Adrenal gland (tissue), 5 donors: ENCODE measurements at regions not wholly inside any gene's neighbourhood (a gene's known extent, or its start where the extent isn't known, plus 50 kb on each side); places are given as distances from the start of the nearest gene placed in this dataset.

Source experiments
- POLR2A ChIP-seq, 2 donors: fragments of 450-650 bp; IDR thresholded peaks; one replicate each; pipeline ENCODE4 v1.6.1; 2017; ENCODE audit warnings: antibody characterized with exemption in 2 of 2, mild to moderate bottlenecking in 2 of 2, moderate library complexity in 1 of 2
- TF ChIP-seq, protein P1 (sequence below), 6 experiments: fragments of 450-650 bp in 4 of 6; fragments of 200-600 bp in 2 of 6; sonication (generic) in 1 of 6; IDR thresholded peaks; 1 replicate in 5 of 6; 2 replicates in 1 of 6; pipeline versions ENCODE4 v1.5.1 to v1.8.0; 2016 to 2021; ENCODE audit warnings: antibody characterized with exemption in 6 of 6, mild to moderate bottlenecking in 2 of 6, moderate library complexity in 1 of 6
- donor health status: DM: no; HTN: no; CAD: no.

DNA sequence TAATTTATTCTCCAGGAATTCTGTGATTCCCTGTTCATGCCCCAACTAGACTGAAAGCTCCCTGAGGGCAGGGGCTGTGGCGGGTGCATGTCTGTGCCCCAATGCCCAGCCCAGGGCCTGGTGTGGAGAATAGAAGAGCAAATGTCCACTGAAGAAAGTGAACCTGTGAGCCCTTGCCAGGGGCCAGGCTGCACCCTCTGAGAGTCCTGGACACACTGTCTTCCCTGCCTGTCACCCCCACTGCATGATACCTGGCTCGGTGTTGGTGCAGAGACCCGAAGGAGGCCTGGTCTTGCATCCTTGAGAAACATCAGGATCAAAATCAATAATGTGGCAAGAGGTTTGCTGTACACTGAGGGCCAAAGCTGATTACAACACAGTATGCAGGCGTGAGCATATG lies 69.8 kb upstream of the RUNX3 start:
- TF ChIP-seq, protein P1, sequence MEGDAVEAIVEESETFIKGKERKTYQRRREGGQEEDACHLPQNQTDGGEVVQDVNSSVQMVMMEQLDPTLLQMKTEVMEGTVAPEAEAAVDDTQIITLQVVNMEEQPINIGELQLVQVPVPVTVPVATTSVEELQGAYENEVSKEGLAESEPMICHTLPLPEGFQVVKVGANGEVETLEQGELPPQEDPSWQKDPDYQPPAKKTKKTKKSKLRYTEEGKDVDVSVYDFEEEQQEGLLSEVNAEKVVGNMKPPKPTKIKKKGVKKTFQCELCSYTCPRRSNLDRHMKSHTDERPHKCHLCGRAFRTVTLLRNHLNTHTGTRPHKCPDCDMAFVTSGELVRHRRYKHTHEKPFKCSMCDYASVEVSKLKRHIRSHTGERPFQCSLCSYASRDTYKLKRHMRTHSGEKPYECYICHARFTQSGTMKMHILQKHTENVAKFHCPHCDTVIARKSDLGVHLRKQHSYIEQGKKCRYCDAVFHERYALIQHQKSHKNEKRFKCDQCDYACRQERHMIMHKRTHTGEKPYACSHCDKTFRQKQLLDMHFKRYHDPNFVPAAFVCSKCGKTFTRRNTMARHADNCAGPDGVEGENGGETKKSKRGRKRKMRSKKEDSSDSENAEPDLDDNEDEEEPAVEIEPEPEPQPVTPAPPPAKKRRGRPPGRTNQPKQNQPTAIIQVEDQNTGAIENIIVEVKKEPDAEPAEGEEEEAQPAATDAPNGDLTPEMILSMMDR (IDR thresholded peaks at IDR 0.05), result no peak
- no peak for TF ChIP-seq POLR2A (IDR thresholded peaks at IDR 0.05)
